HG03571 (cell line): ENCODE measurements at regions not wholly inside any gene's neighbourhood (a gene's known extent, or its start where the extent isn't known, plus 50 kb on each side); places are given as distances from the start of the nearest gene placed in this dataset.
"Not testable (repeated sequence)": the region's sequence is repeated elsewhere in the genome, so short reads cannot be mapped to it uniquely, and the experiment has no call there.

Experiments
- ATAC-seq: cut with Tn5 transposase; IDR thresholded peaks from one replicate; pipeline ENCODE4 v1.9.1; 2021; ENCODE audit not compliant: unreplicated experiment

DNA sequence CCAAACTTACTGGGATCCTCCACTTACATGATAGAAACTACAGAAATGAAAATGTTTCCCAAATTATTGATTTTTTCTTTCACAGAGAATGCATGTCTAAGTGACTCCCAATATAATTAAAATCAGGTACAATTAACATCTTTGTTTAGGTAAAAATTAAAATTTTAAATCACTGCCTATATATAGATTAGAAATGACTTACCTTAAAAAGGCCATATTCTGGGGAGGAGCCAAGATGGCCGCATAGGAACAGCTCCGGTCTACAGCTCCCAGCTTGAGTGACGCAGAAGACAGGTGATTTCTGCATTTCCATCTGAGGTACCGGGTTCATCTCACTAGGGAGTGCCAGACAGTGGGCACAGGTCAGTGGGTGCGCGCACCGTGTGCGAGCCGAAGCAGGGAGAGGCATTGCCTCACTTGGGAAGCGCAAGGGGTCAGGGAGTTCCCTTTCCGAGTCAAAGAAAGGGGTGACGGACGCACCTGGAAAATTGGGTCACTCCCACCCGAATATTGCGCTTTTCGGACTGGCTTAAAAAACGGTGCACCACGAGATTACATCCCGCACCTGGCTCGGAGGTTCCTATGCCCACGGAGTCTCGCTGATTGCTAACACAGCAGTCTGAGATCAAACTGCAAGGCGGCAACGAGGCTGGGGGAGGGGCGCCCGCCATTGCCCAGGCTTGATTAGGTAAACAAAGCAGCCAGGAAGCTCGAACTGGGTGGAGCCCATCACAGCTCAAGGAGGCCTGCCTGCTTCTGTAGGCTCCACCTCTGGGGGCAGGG, 757.9 kb downstream of the C4orf33 start:
- ATAC-seq = not testable (repeated sequence)

DNA sequence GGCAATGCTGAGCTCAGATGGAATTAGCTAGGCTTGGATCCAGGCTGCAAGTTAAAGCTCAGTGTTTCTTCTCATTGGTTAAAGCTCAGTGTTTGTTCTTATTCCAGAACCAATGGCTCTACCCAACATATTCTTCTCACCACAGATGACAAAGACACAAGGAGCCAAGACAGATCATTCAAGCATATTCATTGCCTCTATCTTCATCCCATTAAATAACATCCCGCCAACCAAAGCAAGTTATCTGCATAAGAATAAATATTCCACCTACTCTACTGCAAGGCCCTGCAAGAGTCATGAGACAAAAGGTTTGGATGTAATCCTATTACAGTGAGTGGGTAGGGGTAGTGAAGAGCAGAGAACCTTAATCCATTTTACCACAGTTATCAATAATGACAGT, 766.5 kb downstream of the C4orf33 start:
- no peak for ATAC-seq

DNA sequence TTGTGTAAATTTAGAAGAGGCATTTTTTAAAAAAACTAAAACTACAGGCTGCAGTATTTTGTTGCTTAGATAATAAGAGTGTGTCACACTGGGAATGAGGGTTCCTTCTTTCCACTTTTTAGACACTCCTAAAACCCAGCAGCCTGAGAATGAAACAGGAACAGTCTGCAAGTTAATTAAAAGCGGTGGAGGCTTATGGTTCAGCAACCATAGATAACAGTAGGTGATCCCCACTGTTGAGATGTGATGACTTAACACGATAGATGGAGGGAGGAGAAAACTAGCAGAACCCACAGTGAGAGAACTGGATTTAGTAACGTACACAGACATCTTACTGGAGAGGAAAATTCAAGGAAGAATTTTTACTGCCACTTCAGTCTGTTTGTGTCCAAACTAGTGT, 767.3 kb downstream of the C4orf33 start:
- no peak for ATAC-seq

DNA sequence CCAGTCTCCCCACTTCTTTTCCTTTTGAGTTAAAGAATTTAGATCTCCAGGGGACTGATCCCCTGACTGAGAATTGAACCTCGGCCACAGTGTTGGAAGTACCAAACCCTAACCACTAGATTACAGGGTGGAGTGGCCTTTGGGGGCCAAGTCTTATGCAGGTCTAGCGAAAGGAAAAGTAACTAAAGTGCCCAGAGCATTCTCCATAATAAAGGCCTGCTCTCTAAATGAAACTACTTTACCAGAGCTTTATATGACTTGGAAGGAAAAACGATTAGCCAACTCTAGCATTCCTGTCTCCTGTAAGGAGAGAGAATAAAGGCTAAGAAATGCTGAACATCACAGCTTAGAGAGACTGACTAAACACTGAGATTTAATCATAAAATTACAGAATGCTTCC, 788.0 kb downstream of the C4orf33 start:
- ATAC-seq = no peak

DNA sequence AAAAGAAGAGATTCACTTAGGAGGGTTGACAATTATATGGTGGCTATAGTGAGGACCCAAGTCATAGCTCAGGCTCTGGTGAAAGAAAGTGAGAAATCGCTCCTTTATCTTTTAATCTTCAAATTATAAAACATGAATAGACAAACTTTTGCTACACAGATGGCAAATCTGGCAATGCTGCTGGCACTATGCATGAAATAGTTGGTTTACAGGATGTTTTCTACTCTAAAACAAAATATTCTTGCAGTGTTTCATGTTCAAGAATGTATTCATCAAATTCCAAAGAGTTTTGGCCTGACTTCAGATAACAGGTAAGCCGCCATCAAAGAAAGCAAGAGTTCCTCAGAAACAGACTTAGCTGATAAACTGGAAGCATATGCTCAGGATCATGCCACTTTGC, 801.2 kb downstream of the C4orf33 start:
- no peak for ATAC-seq

DNA sequence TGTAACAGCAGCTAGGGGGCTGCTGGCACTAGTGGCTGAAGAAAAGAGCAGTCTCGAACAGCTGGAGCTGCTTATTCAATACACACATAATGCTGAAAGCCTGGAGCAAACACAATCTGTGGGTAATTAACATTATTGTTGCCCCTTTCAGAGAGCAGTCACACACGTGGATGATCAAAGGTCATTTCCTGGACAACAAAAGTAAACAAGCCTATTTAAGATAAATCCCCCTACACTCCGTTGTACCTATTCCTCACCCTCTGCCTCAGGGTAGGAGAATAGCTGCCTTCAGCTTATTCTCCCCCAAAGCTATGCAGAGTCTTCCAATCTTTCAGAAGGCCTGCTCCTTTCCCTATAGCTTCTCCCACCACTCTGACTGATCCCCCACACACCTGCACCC, 803.9 kb downstream of the C4orf33 start:
- no peak for ATAC-seq

DNA sequence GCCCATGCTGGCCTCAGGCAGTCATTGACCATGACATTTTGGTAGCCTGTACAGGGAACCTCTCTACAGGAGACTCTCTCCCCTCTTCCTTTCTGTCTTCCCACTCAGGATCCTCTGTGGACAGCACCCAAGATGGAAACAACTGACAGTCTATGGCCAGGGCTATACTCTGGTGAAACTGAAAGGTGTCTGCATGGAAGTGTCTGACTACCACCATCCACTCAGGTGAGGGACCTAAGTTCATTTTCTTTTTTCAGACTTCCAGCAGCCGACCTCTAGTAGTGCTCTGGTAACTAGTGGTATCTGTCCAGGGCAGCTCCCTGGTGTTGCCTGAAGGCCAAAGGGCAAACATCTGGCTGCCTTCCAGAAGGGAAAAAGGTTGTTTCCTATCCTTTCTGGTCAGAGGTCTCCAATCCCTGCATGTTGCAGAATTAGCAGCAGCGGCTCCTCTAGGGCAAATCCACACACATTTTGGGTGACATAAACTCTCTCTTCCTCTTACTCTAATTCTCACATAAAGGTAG, 804.5 kb downstream of the C4orf33 start:
- no peak for ATAC-seq

DNA sequence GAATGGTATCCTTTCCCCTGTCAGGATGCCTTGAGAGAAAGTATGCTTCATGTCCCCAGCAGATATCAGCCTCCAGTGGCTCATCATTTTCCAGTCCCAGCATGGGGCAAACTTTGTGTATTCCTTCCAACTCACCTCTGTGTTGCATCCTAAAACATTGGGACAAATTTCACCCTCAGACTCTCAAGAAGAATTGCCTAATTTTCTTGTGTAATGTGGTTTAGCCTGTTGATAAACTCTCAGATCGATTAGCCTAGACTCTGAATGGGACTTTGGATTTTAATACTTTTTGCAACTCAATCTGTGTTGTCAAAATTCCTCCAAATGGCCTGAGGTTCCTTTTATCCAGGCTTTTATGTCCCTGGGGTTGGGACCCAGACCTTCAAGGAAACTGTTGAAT, 805.3 kb downstream of the C4orf33 start:
- ATAC-seq = no peak

DNA sequence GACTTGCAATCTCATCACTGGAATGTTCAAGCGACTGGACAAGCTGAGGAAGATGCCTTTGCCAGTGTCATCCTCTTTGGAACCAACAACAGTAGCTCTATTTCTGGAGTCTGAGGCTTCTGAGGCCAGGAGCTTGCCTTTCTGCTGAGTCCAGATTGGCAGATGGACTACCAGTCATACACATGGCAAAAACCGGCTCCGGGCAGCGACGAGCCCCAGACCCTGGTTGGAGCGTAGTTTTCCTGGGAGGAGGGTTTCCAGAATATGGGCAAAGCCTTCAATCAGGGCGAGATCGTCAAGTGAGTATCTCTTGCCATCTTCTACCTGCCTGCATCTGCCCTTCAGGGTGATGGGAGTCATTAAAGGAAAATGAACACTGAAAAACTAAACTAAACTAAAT, 807.9 kb downstream of the C4orf33 start:
- no peak for ATAC-seq

DNA sequence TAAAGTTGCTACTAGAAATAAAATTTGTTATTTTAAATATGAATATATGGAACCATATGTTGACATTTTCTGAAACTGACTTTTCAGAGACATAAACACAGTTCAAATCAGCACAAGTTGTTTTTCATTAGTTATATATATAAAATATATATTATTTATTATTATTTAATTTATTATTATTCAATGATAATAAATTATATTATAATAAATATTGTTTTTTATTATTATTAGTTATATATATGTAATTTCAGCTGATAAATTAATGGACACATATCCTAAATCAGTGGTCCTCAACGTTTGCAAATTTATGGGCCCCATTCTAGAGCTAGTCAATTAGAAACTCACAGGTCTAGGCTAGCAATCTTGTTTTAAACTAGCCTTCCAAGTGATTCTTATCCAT, 809.3 kb downstream of the C4orf33 start:
- ATAC-seq = no peak

DNA sequence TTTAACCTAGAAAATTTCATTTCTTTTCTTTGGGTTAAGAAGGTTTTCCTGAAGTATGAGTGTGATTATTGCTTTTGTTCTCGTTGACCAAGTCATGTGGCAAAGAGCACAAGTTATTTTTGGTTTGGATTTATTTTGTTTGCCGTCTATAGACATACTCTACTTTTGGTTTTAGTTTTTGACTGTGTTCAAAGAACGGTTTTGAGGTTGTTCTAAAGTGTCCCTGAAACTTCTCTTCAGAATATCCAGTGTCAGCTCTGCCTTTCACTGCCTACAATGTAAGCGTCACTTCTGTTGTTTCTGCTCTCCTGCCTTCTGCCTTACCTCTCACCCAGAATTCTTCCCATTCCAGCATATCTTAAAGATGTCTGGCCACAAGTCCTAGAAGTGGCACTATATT, 812.2 kb downstream of the C4orf33 start:
- no peak for ATAC-seq

DNA sequence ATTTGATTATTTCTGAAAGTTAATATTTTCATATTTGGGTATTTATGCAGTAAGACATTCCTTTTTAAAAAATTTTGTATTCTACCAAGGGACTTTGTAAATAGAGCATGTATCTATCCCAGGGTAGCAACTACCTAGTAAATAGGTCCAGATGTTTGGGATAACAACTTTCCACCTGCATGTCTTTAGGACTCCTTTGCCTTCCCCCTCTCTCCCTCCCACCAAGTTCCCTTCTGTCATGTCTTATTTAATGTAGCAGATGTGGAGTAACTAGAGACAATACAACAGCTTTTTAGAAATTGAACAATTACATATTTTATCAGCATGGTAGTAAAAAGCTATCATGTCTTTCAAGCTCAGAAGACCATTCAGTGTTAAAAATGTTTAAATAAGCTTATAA, 821.0 kb downstream of the C4orf33 start:
- ATAC-seq = no peak

DNA sequence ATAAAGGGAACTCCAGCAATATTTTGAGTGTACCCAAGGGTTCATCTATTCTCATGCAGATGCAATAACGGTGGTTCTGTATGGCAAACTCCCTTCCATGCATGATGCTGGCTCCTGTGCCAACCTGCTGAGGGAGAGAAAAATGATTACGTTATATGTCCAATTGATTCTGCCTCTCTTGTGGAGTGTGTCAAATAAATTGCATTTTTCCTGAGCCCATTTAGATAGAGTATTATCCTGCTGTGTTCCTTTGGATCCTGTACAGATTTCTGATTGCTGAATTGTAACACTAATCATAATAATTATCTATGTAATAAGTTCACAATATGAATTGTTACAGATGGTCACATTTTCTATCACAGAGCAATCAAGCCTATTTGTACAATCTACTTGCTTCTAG, 821.7 kb downstream of the C4orf33 start:
- no peak for ATAC-seq

DNA sequence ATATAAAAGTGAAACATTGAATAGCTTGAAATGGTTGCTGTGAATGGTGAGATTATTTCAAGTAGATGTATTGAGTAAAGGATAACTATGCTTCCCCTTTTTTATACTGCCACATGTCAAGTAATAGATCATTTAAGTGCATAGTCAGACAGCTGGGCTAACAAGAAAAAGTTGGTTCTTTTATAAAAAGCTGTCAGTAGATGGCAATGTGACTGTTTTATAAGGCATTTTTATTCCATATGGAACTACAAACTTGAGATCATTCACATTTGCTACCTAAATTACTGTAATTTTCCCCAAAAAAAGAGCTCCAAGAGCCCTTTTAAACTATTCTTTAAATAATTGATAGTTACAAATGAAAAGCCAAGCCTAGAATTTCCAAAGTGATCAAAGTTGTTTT, 831.0 kb downstream of the C4orf33 start:
- no peak for ATAC-seq

DNA sequence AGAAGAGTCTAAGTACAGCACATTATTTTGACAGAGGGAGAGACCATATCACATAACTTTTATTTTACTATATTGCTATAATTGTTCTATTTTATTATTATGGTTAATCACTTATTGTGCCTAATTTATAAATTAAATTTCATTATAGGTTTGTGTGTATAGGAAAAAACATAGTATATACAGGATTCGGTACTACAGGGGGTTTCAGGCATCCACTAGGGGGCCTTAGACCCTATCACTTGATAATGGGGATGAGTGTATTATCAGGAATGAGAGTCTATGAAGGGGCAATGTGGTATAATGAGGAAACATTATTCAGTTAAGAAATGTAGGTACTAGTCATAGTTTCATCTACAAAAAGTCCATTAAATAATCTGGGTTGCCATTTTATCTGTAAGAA, 833.1 kb downstream of the C4orf33 start:
- ATAC-seq = no peak

DNA sequence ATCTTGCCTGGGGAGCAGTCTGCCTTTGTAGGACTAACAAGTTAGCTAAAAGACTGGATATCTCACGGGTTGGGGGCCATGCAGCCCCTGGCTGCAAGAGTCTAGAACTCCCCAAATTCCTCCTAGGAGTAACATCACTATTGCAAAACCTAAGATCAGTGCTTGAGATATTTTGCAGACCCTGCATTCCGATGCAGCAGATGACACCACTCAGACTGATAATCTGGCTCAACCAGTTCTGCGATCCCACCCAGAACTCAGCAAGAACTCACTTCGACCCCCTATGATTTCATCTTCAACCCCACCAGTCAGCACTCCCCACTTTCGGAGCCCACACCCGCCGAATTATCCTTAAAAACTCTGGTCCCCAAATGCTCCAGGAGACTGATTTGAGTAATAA, 834.0 kb downstream of the C4orf33 start:
- no peak for ATAC-seq

DNA sequence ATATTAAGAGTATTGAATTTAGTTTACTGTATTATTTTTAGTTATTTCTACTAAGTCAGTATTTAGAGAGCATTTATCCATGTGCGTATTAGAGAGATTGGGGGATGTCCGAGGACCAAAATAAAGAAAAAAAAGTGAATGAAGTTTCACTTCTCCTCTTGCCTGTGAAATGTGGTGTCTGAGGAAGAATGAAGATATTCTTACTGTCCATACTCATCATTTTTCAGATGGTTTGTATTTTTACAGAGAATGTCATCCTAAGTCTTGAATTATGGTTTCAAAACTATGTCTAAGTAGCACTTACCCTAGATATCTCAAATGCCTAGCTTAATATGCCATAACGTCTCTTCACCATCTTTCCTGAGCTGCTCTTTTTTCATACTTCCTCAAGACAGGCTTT, 854.3 kb downstream of the C4orf33 start:
- no peak for ATAC-seq

DNA sequence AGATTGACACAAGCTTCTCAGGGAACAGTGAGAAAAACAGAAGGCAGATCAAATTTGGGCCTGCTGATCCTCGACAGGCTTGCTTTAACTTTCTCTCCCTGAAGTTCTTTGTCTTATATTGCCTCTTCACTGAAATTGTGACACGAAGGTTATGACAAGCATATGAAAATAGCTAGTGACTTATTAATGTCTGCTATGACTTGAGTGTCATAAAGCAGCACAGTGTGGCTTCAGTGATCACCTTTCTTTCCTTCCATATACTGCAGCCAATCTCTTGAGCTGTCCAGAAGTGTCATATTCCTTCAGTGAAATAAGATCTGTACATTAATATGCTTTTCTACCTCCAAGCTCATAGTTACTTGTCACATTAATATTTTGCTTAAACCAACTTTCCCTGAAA, 870.2 kb downstream of the C4orf33 start:
- no peak for ATAC-seq

DNA sequence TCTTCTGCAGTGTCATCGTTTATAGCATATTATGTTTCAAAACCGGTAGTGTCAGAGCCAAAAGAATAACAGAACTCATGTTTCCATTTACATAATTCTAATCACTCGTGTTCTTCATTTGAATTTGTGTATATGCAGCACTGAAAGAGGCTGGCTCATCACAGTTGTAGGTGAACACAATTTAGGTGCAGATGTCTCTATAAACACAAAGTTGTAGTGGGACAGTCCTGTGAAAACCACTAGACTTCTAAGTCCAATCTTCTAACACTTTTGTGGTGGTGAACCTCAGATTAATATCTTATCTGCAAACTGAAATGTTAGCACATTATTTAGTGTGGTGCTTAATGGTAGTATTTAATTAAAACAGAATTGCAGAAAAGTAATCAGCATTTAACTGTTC, 872.4 kb downstream of the C4orf33 start:
- no peak for ATAC-seq

DNA sequence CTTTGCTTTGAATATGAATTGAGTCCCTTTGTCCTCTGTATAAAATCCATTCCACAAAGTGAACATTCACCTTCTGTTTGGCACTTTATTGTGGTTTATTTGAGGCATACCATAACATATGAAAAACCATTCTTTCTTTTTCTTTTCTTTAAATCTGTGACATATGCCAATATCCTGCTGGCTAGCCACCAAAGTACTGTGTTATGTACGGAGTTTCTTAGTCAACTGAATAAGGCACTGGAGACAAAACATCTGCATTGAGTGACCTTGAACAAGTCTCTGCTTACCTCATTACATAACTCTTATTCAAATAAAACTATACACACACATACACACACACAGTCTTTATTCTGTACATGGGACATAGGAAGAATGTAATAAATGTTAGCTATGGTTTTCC, 872.8 kb downstream of the C4orf33 start:
- ATAC-seq = no peak

DNA sequence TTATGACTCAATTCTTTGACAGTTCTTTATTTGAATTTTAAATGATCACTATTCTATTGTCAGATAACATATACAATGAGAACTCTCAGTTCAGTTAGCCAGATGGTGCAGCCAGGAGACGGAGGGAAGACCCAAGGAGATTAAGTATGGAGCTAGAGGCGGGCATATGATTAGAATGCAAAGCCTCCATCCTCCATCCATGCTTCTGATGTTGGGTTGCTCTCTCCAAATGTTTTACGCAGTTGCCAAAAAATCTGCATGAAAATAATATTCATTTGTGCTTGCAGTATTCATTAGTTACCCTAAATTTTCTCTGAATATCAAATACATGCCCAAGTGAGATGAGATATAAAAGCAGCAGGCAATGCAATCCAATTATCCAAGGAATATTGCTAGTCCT, 874.8 kb downstream of the C4orf33 start:
- ATAC-seq = no peak

DNA sequence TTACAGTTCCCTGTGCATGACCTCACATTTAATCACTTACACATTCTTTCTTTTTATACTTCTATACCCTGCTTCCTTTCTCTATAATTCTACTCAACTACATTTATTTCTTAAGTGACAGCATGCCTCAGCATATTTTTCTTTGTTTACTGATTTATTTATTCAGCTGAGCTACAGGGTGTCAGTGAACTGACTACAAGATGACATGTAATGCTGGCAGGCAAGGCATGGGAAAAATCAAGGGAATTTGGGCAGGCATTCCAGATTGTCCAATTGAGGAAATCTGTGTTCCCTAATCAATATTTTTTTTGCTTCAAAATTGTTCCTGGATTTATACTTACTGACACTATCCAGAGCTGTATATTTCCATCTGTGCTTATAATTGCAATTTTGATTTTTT, 875.5 kb downstream of the C4orf33 start:
- no peak for ATAC-seq

DNA sequence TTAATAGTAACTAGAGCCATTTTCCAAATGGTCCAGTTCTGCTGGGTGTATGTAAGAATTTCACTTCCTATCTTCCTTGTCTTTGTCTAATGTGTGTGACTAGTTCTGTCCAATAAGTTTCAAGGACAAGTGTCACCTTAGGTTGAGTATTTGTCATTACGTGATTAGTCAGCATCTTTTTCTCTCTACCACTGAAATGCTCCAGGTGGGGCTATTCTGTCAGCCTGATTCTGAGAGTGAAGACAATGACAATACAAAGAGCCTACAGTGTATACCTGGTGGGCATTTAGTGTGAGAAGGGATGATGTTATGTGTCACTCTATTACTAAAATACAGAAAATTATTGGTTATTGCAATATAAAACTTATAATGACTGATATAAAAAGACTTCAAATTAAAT, 876.3 kb downstream of the C4orf33 start:
- ATAC-seq = no peak
